Neural progenitor cell (in vitro differentiated cells): ENCODE measurements at regions not wholly inside any gene's neighbourhood (a gene's known extent, or its start where the extent isn't known, plus 50 kb on each side); places are given as distances from the start of the nearest gene placed in this dataset.

Source experiments
- CTCF ChIP-seq: fragments of 200-600 bp; sonication (generic); IDR thresholded peaks from 2 replicates; pipeline ENCODE4 v1.5.1; 2017; ENCODE audit warnings: antibody characterized with exemption, mild to moderate bottlenecking
- EZH2 ChIP-seq: fragments of 200-600 bp; sonication (generic); IDR thresholded peaks from 2 replicates; pipeline ENCODE4 v1.6.1; 2017; ENCODE audit warnings: antibody characterized with exemption, mild to moderate bottlenecking, moderate library complexity
- EZH2phosphoT487 ChIP-seq: fragments of 200-600 bp; sonication (generic); IDR thresholded peaks from 2 replicates; pipeline ENCODE4 v1.6.1; 2017; ENCODE audit warnings: antibody characterized with exemption

DNA sequence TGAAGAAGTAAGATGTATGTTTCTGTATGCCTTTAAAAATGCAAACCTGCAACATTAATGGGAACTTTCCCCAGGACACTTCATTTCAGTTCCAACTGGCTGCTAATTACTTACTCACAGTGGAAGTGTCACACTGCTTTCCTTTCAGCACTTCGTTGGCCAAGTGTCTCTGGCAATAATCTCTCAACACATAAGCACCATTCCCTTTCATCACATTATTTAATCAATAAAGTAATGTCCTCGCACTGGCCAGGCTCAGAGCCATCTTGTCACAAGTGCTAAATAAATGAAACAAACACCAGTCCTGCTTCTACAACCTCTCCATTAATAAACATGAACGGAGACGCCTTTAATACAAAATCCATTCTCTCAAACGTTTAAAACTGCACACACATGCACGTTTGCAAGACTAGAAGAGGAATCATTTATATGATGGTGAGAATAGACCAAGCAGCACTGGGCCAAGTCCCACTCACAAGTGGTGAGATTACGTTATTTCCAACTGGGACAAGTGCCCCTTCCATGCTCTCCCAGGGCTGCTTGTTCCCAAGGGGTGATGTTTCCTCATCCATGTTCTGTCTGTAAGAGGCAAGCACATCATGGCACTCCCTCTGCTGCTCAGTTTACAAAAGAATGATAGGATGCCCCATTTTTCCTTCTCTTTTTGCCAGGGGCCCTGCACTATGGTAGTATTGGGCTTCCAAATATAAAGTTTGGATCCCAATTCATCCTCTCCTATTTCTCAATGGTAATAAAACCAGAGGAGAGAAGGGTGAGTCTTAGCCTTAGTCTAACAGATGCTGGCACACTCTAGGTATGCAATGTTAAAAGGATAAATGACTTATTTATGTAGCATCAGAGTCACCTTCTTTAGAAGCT lies 56.8 kb upstream of the ETAA1 start:
- TF ChIP-seq EZH2phosphoT487 (no peak), CTCF (no peak), EZH2 (no peak)
